HG03439 (cell line): ENCODE measurements at regions not wholly inside any gene's neighbourhood (a gene's known extent, or its start where the extent isn't known, plus 50 kb on each side); places are given as distances from the start of the nearest gene placed in this dataset.

ENCODE experiments used
- ATAC-seq: cut with Tn5 transposase; IDR thresholded peaks from one replicate; pipeline ENCODE4 v1.9.1; 2021; ENCODE audit warnings: mild to moderate bottlenecking, moderate library complexity; ENCODE audit not compliant: unreplicated experiment

DNA sequence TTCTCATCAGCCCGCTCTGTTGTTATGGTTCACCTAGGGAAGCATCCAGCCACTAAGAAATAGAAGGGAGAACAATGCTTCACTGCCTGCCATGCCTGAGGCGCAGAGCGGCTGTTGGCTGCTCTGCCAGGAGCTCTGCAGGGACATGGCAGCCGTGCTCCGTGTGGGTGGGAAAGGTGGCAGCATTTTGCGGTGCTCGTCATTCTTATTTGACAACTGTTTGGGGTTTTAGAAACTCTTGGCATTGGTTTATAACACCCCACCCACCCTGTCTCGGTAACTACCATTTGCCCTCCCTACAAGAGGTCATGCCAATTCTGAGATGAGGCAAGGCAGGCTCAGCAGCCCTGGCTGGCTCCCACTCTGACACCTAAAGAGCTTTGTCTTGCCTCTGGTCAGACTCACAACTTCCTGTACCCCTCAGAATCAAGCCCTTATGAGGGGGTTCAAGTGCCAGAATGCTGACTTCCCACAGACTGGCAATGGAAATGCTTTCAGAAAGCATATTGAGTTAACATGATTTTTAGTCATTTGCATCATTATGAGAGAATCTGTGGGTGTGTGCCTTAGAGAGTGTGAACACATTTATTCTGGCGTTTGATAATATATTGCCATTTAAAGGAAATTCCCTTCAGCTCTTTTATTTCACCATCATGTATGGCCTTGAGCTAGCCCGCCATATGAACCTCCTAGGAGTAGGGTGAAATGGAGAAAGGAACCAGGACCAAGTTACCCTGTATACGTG is 288.0 kb upstream of the ANKRD55 start:
- ATAC-seq = no peak

DNA sequence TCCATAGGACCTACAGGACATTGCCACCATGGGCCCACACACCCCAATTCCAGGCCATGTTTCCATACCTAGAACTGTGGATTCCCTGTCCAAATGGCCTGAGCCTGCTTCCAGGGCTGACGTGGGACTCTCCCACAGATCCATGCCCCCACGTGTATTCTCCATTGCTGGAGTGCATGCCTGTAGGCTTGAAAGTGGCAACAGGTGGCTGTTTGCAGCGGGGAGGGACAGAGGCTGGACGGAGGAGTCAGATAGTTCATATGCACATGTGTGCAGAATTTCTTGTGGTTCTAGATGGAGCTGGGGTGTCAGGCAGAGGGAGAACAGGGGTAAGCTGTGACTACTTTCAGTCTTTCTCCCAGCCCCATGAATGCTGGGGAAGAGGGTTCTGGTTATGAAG is 285.7 kb upstream of the ANKRD55 start:
- no peak for ATAC-seq

DNA sequence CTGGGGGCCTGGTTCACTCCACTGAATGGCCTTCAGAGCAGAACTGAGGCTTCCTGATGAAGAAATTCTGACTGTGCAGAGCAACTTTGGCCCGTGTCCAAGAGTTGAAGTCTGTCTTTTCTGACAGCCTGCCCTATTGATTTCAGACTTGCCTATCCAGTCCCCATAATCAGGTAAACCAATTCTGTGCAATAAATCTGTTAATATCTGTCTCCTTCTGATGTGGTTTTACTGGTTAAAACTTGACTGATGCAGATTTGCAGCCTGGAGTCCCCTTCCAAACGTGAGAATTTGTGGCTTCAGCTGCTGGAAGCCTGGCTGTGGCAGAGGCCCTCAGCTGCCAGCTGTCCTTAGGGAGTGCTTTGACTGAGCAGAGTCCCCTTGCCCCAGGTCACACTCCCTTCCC is 283.9 kb upstream of the ANKRD55 start:
- ATAC-seq = no peak

GRCh38 chr5:56516441-56516840 is 283.3 kb upstream of the ANKRD55 start:
- no peak for ATAC-seq

GRCh38 chr5:56516035-56516434 is 282.9 kb upstream of the ANKRD55 start:
- ATAC-seq = no peak

DNA sequence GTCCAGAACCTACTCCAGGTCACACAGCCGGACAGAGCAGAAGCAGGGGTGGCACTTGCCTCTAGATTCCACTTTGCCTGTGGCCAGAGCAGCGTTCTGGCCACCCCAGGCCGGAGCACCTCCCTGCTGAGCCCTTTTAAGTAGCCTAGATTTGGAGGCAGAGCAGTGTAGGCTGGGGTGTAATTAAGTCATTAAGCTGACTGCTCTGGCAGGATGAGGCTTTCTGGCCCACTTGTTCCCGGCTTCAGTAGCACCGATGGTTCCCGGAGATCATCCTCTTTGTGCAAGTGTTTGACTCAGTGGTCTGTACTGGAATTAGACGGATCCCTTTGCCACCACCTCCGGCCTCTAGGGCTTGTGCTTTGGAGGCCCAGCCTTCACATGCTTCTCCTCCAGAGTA is 281.9 kb upstream of the ANKRD55 start:
- no peak for ATAC-seq

- no peak for ATAC-seq
These were observed 281.1 kb upstream of the ANKRD55 start for GRCh38 chr5:56514245-56514644.

DNA sequence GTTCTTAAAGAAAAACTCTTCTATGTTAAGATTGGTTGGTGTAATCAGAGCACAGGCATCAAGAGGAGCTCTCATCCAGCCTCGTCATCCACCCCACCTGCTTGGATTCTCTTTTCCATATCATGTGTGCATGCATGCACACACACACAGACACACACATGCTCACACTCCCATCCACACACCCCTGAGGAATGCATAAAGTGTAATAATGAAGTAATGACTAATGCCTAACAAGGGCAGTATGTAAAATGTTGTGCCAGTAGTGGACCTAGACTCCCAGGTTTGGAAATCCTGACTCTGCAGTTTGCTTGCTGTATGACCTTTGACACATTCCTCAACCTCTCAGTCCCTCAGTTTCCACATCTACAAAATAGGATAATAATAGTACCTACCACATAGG is 280.0 kb upstream of the ANKRD55 start:
- ATAC-seq = no peak

GRCh38 chr5:56512313-56512996 is 279.3 kb upstream of the ANKRD55 start:
- ATAC-seq = no peak

DNA sequence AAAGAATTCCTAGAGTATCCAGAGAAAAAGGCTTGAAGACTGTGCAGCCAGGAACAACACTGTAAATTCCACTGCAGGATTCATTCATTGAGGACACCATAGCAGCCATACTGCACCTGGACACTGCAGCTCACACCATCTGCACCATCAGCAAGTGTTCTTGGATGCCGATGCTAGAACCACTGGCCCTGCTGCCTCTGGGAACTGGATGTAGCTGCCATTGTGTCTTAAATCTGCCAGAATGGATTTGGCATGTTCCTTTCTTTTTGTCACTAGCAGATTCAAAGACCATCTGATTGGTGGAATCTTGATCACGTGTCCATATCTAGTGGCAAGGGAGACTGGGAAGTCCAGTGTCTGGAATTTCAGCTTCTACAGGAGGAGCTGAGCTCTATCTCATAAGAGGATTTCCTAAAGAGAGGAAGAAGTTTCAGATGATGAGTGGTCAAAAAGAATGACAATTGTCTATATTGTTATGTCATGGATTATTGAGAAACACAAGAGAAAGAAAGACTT is 278.3 kb upstream of the ANKRD55 start:
- no peak for ATAC-seq

DNA sequence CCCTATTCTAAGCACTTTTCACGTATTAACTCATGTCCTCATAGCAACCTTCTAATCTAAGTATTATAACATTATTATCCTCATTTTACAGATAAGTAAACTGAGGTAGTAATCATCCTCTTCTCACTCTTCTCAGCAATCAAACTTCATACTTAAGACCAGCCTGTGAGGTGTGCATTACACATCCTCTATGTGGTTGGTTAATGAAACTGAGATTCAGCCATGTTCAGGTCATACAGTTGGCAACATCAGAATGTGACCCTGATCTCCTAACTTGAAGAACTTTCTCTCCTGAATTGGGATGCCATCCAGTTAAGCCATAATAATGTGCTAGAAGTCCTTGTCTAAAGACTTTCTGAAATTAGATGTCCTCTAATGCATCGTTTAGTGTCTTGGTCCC is 275.1 kb upstream of the ANKRD55 start:
- ATAC-seq = no peak

GRCh38 chr5:56507351-56507930 is 274.3 kb upstream of the ANKRD55 start:
- no peak for ATAC-seq

GRCh38 chr5:56506211-56506965 is 273.3 kb upstream of the ANKRD55 start:
- ATAC-seq = no peak

GRCh38 chr5:56503929-56504328 is 270.8 kb upstream of the ANKRD55 start:
- no peak for ATAC-seq

- no peak for ATAC-seq
These were observed 268.8 kb upstream of the ANKRD55 start for GRCh38 chr5:56501781-56502557.

DNA sequence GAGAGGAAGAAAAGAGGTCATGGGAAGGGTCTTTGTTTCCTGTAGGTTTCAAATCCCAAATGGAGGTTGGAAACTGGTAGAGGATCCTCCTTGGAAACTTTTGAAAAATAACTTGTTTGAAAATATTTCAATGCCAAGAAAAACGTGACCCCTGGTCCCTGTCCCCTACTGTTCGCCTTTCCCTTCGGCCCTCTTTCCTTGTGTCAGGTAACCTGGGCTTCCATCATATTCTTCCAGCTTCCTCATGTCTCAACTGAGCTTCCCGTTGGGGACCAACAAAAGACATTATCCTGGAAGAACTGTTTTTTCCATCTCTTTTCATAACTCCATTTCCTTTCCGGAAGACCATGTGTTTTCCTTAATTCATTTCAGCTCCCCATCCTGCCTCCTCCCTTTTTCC is 266.8 kb upstream of the ANKRD55 start:
- no peak for ATAC-seq

GRCh38 chr5:56499491-56499890 is 266.4 kb upstream of the ANKRD55 start:
- ATAC-seq = no peak

- ATAC-seq = no peak
These were observed 265.7 kb upstream of the ANKRD55 start for GRCh38 chr5:56498759-56499395.

DNA sequence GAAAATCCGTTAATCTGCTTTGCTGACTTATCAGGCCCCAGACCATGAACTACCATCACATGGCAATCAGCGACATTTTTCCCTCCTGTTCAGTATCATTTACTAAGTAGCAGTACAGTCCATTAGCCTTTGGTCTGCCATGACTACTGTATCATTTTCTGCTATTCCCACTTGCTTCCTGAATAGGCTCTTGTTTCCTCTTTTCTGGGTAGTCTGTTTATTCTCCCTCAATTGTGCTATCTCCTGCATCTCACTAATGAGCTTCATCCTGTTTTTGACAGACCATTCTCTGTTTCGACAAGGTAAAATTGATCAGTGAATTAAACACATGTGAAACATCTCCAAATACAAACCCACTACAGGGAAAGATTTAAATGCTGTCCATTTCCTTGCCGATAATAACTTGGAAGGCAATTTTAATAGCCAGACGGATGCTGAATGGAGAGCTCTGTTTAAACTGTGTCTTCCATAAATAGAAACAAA is 263.5 kb upstream of the ANKRD55 start:
- ATAC-seq = no peak

DNA sequence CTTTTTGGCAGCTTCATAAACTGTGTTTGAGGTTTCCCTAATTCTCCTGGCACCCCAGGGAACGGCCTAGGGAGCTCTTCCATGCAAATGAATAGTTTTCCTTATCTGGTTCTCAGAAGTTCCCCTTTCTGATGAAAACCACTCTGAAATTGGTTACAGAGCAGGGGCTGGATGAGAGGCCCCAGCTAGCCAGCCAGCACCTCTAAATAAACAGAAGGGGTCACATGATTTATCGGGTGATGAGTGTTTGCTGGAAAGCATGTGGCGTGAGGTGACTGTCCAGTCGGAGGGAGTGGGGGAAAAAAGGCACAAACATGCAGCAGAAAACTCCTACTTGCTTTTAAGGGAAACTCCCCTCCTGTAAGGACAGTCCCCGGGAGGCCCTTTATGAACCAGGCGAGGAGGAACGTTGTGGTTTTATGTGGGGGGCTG is 261.2 kb upstream of the ANKRD55 start:
- ATAC-seq = no peak
